HL-60 (cell line): ENCODE measurements at regions not wholly inside any gene's neighbourhood (a gene's known extent, or its start where the extent isn't known, plus 50 kb on each side); places are given as distances from the start of the nearest gene placed in this dataset.

Experiments
- POLR2AphosphoS5 ChIP-seq: IDR thresholded peaks from 2 replicates; pipeline ENCODE4 v1.6.1; 2012; ENCODE audit warnings: low read depth
- SPI1 ChIP-seq: IDR thresholded peaks from 2 replicates; pipeline ENCODE4 v1.6.1; 2012; ENCODE audit warnings: low read depth, mild to moderate bottlenecking, borderline replicate concordance
- TF ChIP-seq, protein P1 (sequence below): IDR thresholded peaks from one replicate; pipeline ENCODE4 v1.5.1; 2011; ENCODE audit warnings: low read length, control low read depth, inconsistent platforms; ENCODE audit not compliant: insufficient read depth

GRCh38 chr3:61333192-61333961 is 82.1 kb upstream of the FHIT start:
- no peak for TF ChIP-seq SPI1
- TF ChIP-seq, protein P1, sequence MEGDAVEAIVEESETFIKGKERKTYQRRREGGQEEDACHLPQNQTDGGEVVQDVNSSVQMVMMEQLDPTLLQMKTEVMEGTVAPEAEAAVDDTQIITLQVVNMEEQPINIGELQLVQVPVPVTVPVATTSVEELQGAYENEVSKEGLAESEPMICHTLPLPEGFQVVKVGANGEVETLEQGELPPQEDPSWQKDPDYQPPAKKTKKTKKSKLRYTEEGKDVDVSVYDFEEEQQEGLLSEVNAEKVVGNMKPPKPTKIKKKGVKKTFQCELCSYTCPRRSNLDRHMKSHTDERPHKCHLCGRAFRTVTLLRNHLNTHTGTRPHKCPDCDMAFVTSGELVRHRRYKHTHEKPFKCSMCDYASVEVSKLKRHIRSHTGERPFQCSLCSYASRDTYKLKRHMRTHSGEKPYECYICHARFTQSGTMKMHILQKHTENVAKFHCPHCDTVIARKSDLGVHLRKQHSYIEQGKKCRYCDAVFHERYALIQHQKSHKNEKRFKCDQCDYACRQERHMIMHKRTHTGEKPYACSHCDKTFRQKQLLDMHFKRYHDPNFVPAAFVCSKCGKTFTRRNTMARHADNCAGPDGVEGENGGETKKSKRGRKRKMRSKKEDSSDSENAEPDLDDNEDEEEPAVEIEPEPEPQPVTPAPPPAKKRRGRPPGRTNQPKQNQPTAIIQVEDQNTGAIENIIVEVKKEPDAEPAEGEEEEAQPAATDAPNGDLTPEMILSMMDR = no peak
- TF ChIP-seq POLR2AphosphoS5 = no peak
